Panc1 (cell line): ENCODE measurements at regions not wholly inside any gene's neighbourhood (a gene's known extent, or its start where the extent isn't known, plus 50 kb on each side); places are given as distances from the start of the nearest gene placed in this dataset.
"Not testable (repeated sequence)": the region's sequence is repeated elsewhere in the genome, so short reads cannot be mapped to it uniquely, and the experiment has no call there.

Source experiments
- ATAC-seq: fragments of 200-7000 bp; cut with Tn5 transposase; 2 replicates; pipeline ENCODE4 v1.9.1; 2020; ENCODE audit warnings: mild to moderate bottlenecking, moderate library complexity
- BruUV-seq: library from RNA; stranded (reverse); fragments of 400-500 nt; replicated peaks from 2 replicates; lab custom pipeline; 2021; lab: Mats Ljungman, UMichigan
- CTCF ChIA-PET: fragments of 300-600 bp; sonication (Branson Sonifier 250); formaldehyde crosslinking; loops from one replicate; lab custom pipeline; 2022; ENCODE audit warnings: antibody characterized with exemption; lab: Charles Lee
- POLR2A ChIA-PET: fragments of 300-600 bp; sonication (Branson Sonifier 250); formaldehyde crosslinking; loops from one replicate; lab custom pipeline; 2022; ENCODE audit warnings: antibody characterized with exemption; lab: Charles Lee
- DNase-seq: peaks from one replicate; pipeline ENCODE4 v3.0.0-alpha.2; 2010; ENCODE audit warnings: low read depth, low spot score
- H3K27ac ChIP-seq: 2 replicates; pipeline ENCODE4 v1.5.1; 2011; ENCODE audit warnings: mild to moderate bottlenecking, low read length, inconsistent platforms
- H3K27me3 ChIP-seq: fragments of 200-500 bp; sonication (Bioruptor generic); 2 replicates; pipeline ENCODE4 v1.6.0; 2014; ENCODE audit warnings: low read length, inconsistent platforms; ENCODE audit not compliant: control insufficient read depth, insufficient read depth
- H3K36me3 ChIP-seq: fragments of 200-500 bp; sonication (Bioruptor generic); 2 replicates; pipeline ENCODE4 v1.5.1; 2014; ENCODE audit warnings: inconsistent platforms, mild to moderate bottlenecking, low read length, moderate library complexity; ENCODE audit not compliant: control insufficient read depth, insufficient read depth
- H3K4me1 ChIP-seq: 2 replicates; pipeline ENCODE4 v1.5.1; 2011; ENCODE audit warnings: inconsistent platforms, mild to moderate bottlenecking, low read length, moderate library complexity; ENCODE audit not compliant: control insufficient read depth, insufficient read depth
- H3K4me3 ChIP-seq, 2 experiments: 2 replicates each; pipeline ENCODE4 v1.5.1; 2011 to 2012; ENCODE audit warnings: low read depth in 2 of 2, low read length in 2 of 2, mild to moderate bottlenecking in 2 of 2, inconsistent platforms in 1 of 2, moderate library complexity in 1 of 2
- H3K9me3 ChIP-seq: fragments of 200-500 bp; sonication (Bioruptor generic); 2 replicates; pipeline ENCODE4 v1.5.1; 2014; ENCODE audit warnings: low read depth, mild to moderate bottlenecking, inconsistent platforms, low read length, moderate library complexity; ENCODE audit not compliant: control insufficient read depth, insufficient read depth
- CTCF ChIP-seq: fragments of 450-650 bp; IDR thresholded peaks from 2 replicates; pipeline ENCODE4 v1.5.1; 2017; ENCODE audit warnings: mild to moderate bottlenecking
- POLR2AphosphoS5 ChIP-seq: IDR thresholded peaks from 2 replicates; pipeline ENCODE4 v1.6.1; 2012; ENCODE audit warnings: mild to moderate bottlenecking, low read depth, low read length, moderate library complexity
- REST ChIP-seq, 2 experiments: IDR thresholded peaks; 2 replicates each; pipeline ENCODE4 v1.6.1; 2011 to 2012; ENCODE audit warnings: low read depth in 2 of 2, control low read depth in 1 of 2, low read length in 1 of 2, mild to moderate bottlenecking in 1 of 2, moderate library complexity in 1 of 2; ENCODE audit not compliant: insufficient read depth in 1 of 2
- SIN3A ChIP-seq: IDR thresholded peaks from 2 replicates; pipeline ENCODE4 v1.6.1; 2012; ENCODE audit warnings: low read depth, mild to moderate bottlenecking, low read length, moderate library complexity, borderline replicate concordance; ENCODE audit not compliant: insufficient read depth
- TCF7L2 ChIP-seq: IDR thresholded peaks from 2 replicates; pipeline ENCODE4 v1.6.1; 2011; ENCODE audit warnings: mild to moderate bottlenecking, low read depth, low read length, inconsistent platforms
- in situ Hi-C: cut with HindIII; loops from 2 replicates; pipeline ENCODE4 v1.10.0; 2016; ENCODE audit warnings: low sequenced_read_pairs, low pct_unique_long_range_greater_than_20kb
- intact Hi-C: fragments of 100-400 bp; cut with micrococcal nuclease; formaldehyde crosslinking; loops from one replicate; pipeline ENCODE4 v1.10.0; 2022; ENCODE audit not compliant: unreplicated experiment

- H3K36me3 ChIP-seq, ATAC-seq, DNase-seq, H3K4me3 ChIP-seq, CTCF ChIA-PET, in situ Hi-C loops, POLR2A ChIA-PET, intact Hi-C loops, H3K27me3 ChIP-seq, H3K27ac ChIP-seq, H3K9me3 ChIP-seq, H3K4me1 ChIP-seq, BruUV-seq: not testable (repeated sequence)
These were observed 296.0 kb upstream of the PIK3R1 start for GRCh38 chr5:67919532-67919931.

GRCh38 chr5:67917561-67917960 lies 298.0 kb upstream of the PIK3R1 start:
- in situ Hi-C loops (no loop called here), intact Hi-C loops (no loop called here)
- DNase-seq (no peak), ATAC-seq (no peak)
- Histone ChIP-seq H3K4me3 (no peak overlapping the region), H3K27me3 (no peaks in the 10 kb centered on the region), H3K36me3 (no peaks in the 10 kb centered on the region; the same call in 1 of the 2 replicates), H3K27ac (no peak overlapping the region), H3K4me1 (no peaks in the 10 kb centered on the region), H3K9me3 (no peaks in the 10 kb centered on the region)
- BruUV-seq = no TSS peak
- TF ChIP-seq SIN3A (no peak), CTCF (no peak), POLR2AphosphoS5 (no peak), REST (IDR thresholded peaks at IDR 0.05; ENCODE audit: insufficient read depth in 1 of 2, low read depth in 2 of 2, low read length in 1 of 2) (no peak)
- ChIA-PET POLR2A (no interaction called here), CTCF (no interaction called here)

GRCh38 chr5:67910546-67910945 lies 305.0 kb upstream of the PIK3R1 start:
- in situ Hi-C loops (no loop called here), intact Hi-C loops (no loop called here)

More at GRCh38 chr5:67910546-67910945, 305.0 kb upstream of the PIK3R1 start:
- Histone ChIP-seq H3K27me3 (no peaks in the 10 kb centered on the region), H3K27ac (no peak overlapping the region), H3K36me3 (no peaks in the 10 kb centered on the region), H3K4me3 (no peak overlapping the region), H3K9me3 (no peaks in the 10 kb centered on the region), H3K4me1 (no peaks in the 10 kb centered on the region)
- POLR2A ChIA-PET = no interaction called here
- no peak for DNase-seq
- no peak for ATAC-seq
- no TSS peak for BruUV-seq
- no peak for TF ChIP-seq POLR2AphosphoS5
- no peak for TF ChIP-seq TCF7L2
- no peak for TF ChIP-seq REST (IDR thresholded peaks at IDR 0.05; ENCODE audit: insufficient read depth in 1 of 2, low read depth in 2 of 2, low read length in 1 of 2)
- no peak for TF ChIP-seq SIN3A
- no peak for TF ChIP-seq CTCF
- CTCF ChIA-PET = no interaction called here
